ENCODE measurements at regions not wholly inside any gene's neighbourhood (a gene's known extent, or its start where the extent isn't known, plus 50 kb on each side); places are given as distances from the start of the nearest gene placed in this dataset.

- TF ChIP-seq CTCF (IDR thresholded peaks at IDR 0.05) (no peak), ZBTB21 (CRISPR knock-in tag; IDR thresholded peaks at IDR 0.05; ENCODE audit: borderline replicate concordance) (no peak), ZNF317 (CRISPR knock-in tag; IDR thresholded peaks at IDR 0.05; ENCODE audit: borderline replicate concordance, low read depth) (no peak), E2F1 (CRISPR knock-in tag; IDR thresholded peaks at IDR 0.05) (no peak), MAX (CRISPR knock-in tag; IDR thresholded peaks at IDR 0.05) (no peak), RELA (CRISPR knock-in tag; IDR thresholded peaks at IDR 0.05; ENCODE audit: borderline replicate concordance) (no peak), JUN (CRISPR knock-in tag; IDR thresholded peaks at IDR 0.05) (no peak)
Observed at GRCh38 chrX:100484971-100485370, 74.9 kb upstream of the PCDH19 start.
